ENCODE measurements at regions not wholly inside any gene's neighbourhood (a gene's known extent, or its start where the extent isn't known, plus 50 kb on each side); places are given as distances from the start of the nearest gene placed in this dataset.

- DNase-seq (ENCODE audit: low read depth, low spot score) = no peak
- Histone ChIP-seq H3K27ac (ENCODE audit: low read length) (no peak overlapping the region), H3K9me3 (ENCODE audit: control insufficient read depth, insufficient read depth, low read depth, low read length) (no peaks in the 10 kb centered on the region), H3K4me1 (ENCODE audit: control insufficient read depth, insufficient read depth, low read length) (no peaks in the 10 kb centered on the region), H3K27me3 (ENCODE audit: control insufficient read depth, insufficient read depth, low read length) (no peaks in the 10 kb centered on the region), H3K4me3 (ENCODE audit: low read depth in 2 of 2, low read length in 2 of 2) (no peak overlapping the region), H3K36me3 (ENCODE audit: control insufficient read depth, insufficient read depth, low read length) (no peaks in the 10 kb centered on the region)
- in situ Hi-C loops (cut with HindIII; ENCODE audit: low pct_unique_long_range_greater_than_20kb, low sequenced_read_pairs) (no loop called here), intact Hi-C loops (cut with micrococcal nuclease; ENCODE audit: unreplicated experiment) (no loop called here)
- BruUV-seq (replicated peaks) = no TSS peak
- CTCF ChIA-PET = no interaction called here
- no peak for ATAC-seq
- POLR2A ChIA-PET = no interaction called here
- TF ChIP-seq, protein P1, sequence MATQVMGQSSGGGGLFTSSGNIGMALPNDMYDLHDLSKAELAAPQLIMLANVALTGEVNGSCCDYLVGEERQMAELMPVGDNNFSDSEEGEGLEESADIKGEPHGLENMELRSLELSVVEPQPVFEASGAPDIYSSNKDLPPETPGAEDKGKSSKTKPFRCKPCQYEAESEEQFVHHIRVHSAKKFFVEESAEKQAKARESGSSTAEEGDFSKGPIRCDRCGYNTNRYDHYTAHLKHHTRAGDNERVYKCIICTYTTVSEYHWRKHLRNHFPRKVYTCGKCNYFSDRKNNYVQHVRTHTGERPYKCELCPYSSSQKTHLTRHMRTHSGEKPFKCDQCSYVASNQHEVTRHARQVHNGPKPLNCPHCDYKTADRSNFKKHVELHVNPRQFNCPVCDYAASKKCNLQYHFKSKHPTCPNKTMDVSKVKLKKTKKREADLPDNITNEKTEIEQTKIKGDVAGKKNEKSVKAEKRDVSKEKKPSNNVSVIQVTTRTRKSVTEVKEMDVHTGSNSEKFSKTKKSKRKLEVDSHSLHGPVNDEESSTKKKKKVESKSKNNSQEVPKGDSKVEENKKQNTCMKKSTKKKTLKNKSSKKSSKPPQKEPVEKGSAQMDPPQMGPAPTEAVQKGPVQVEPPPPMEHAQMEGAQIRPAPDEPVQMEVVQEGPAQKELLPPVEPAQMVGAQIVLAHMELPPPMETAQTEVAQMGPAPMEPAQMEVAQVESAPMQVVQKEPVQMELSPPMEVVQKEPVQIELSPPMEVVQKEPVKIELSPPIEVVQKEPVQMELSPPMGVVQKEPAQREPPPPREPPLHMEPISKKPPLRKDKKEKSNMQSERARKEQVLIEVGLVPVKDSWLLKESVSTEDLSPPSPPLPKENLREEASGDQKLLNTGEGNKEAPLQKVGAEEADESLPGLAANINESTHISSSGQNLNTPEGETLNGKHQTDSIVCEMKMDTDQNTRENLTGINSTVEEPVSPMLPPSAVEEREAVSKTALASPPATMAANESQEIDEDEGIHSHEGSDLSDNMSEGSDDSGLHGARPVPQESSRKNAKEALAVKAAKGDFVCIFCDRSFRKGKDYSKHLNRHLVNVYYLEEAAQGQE (IDR thresholded peaks at IDR 0.05; ENCODE audit: insufficient read depth in 1 of 2, low read depth in 2 of 2, low read length in 1 of 2) = no peak
- no peak for TF ChIP-seq POLR2AphosphoS5 (IDR thresholded peaks at IDR 0.05; ENCODE audit: low read depth, low read length)
- no peak for TF ChIP-seq TCF7L2 (IDR thresholded peaks at IDR 0.05; ENCODE audit: low read depth, low read length)
- TF ChIP-seq SIN3A (IDR thresholded peaks at IDR 0.05; ENCODE audit: borderline replicate concordance, insufficient read depth, low read depth, low read length) = no peak
- TF ChIP-seq, protein P2, sequence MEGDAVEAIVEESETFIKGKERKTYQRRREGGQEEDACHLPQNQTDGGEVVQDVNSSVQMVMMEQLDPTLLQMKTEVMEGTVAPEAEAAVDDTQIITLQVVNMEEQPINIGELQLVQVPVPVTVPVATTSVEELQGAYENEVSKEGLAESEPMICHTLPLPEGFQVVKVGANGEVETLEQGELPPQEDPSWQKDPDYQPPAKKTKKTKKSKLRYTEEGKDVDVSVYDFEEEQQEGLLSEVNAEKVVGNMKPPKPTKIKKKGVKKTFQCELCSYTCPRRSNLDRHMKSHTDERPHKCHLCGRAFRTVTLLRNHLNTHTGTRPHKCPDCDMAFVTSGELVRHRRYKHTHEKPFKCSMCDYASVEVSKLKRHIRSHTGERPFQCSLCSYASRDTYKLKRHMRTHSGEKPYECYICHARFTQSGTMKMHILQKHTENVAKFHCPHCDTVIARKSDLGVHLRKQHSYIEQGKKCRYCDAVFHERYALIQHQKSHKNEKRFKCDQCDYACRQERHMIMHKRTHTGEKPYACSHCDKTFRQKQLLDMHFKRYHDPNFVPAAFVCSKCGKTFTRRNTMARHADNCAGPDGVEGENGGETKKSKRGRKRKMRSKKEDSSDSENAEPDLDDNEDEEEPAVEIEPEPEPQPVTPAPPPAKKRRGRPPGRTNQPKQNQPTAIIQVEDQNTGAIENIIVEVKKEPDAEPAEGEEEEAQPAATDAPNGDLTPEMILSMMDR (IDR thresholded peaks at IDR 0.05) = no peak
Measured at GRCh38 chr1:186518822-186519381, 58.0 kb upstream of the PDC start.

DNA sequence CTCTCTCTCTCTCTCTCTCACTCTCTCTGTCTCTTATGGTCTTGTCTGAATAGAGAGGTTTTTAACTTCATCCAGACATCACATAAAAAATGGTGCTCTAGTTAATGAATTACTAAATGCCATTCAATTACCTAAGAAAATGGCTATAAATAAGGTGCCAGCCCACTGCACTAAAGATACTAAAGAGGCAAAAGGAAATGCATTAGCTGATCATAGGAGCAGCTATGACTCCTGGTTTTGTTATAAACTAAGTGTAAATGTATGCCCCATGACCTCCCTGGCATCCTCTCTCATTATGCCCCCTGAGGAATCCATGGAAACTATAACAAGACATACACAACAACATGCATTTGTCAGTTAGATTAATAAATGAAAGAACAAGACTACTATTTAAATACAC lies 57.5 kb upstream of the PDC start:
- no peak for TF ChIP-seq SIN3A (IDR thresholded peaks at IDR 0.05; ENCODE audit: borderline replicate concordance, insufficient read depth, low read depth, low read length)
- TF ChIP-seq, protein P2 (IDR thresholded peaks at IDR 0.05) = no peak
- no peak for TF ChIP-seq TCF7L2 (IDR thresholded peaks at IDR 0.05; ENCODE audit: low read depth, low read length)
- TF ChIP-seq, protein P1 (IDR thresholded peaks at IDR 0.05; ENCODE audit: insufficient read depth in 1 of 2, low read depth in 2 of 2, low read length in 1 of 2) = no peak
- TF ChIP-seq POLR2AphosphoS5 (IDR thresholded peaks at IDR 0.05; ENCODE audit: low read depth, low read length) = no peak
- Histone ChIP-seq H3K27ac (ENCODE audit: low read length) (no peak overlapping the region), H3K27me3 (ENCODE audit: control insufficient read depth, insufficient read depth, low read length) (no peaks in the 10 kb centered on the region), H3K4me1 (ENCODE audit: control insufficient read depth, insufficient read depth, low read length) (no peaks in the 10 kb centered on the region), H3K36me3 (ENCODE audit: control insufficient read depth, insufficient read depth, low read length) (no peaks in the 10 kb centered on the region), H3K4me3 (ENCODE audit: low read depth in 2 of 2, low read length in 2 of 2) (no peak overlapping the region), H3K9me3 (ENCODE audit: control insufficient read depth, insufficient read depth, low read depth, low read length) (no peaks in the 10 kb centered on the region)
- no peak for DNase-seq (ENCODE audit: low read depth, low spot score)
- intact Hi-C loops (cut with micrococcal nuclease; ENCODE audit: unreplicated experiment) = no loop called here
- ATAC-seq = no peak
- in situ Hi-C loops (cut with HindIII; ENCODE audit: low pct_unique_long_range_greater_than_20kb, low sequenced_read_pairs) = no loop called here
- BruUV-seq (replicated peaks) = no TSS peak
- CTCF ChIA-PET = no interaction called here
- POLR2A ChIA-PET = no interaction called here
